Liver (tissue), 8 donors: ENCODE measurements at regions not wholly inside any gene's neighbourhood (a gene's known extent, or its start where the extent isn't known, plus 50 kb on each side); places are given as distances from the start of the nearest gene placed in this dataset.

Experiments
- DNase-seq: peaks from one replicate; pipeline ENCODE4 v3.0.0-alpha.2; 2017; ENCODE audit warnings: low spot score
- H3K27ac ChIP-seq, 2 donors: one replicate each; pipeline ENCODE4 v1.7.0; 2013; ENCODE audit warnings: inconsistent platforms in 2 of 2, low read length in 2 of 2, control low read depth in 1 of 2, low read depth in 1 of 2, mild to moderate bottlenecking in 1 of 2
- H3K27me3 ChIP-seq, 4 donors: one replicate each; pipeline versions ENCODE4 v1.6.1 to v1.7.0; 2013; ENCODE audit warnings: low read length in 3 of 4, inconsistent platforms in 1 of 4, mild to moderate bottlenecking in 1 of 4, moderate library complexity in 1 of 4; ENCODE audit not compliant: control insufficient read depth in 4 of 4, insufficient read depth in 4 of 4
- H3K36me3 ChIP-seq, 4 donors: one replicate each; pipeline versions ENCODE4 v1.6.1 to v1.7.0; 2013; ENCODE audit warnings: low read length in 3 of 4, mild to moderate bottlenecking in 3 of 4, low read depth in 1 of 4, moderate library complexity in 1 of 4; ENCODE audit not compliant: control insufficient read depth in 4 of 4, insufficient read depth in 3 of 4
- H3K4me1 ChIP-seq, 4 donors: one replicate each; pipeline versions ENCODE4 v1.6.1 to v1.7.0; 2013; ENCODE audit warnings: low read length in 3 of 4, mild to moderate bottlenecking in 3 of 4, moderate library complexity in 1 of 4; ENCODE audit not compliant: control insufficient read depth in 4 of 4, insufficient read depth in 4 of 4
- H3K4me3 ChIP-seq, 3 donors: one replicate each; pipeline versions ENCODE4 v1.6.1 to v1.7.0; 2013; ENCODE audit warnings: low read length in 3 of 3, control low read depth in 1 of 3, low read depth in 1 of 3, mild to moderate bottlenecking in 1 of 3
- H3K9ac ChIP-seq, 2 donors: one replicate each; pipeline ENCODE4 v1.7.0; 2013; ENCODE audit warnings: low read length in 2 of 2, mild to moderate bottlenecking in 2 of 2, moderate library complexity in 2 of 2, control low read depth in 1 of 2, low read depth in 1 of 2
- H3K9me3 ChIP-seq, 4 donors: one replicate each; pipeline versions ENCODE4 v1.6.1 to v1.7.0; 2013; ENCODE audit warnings: low read length in 3 of 4; ENCODE audit not compliant: control insufficient read depth in 4 of 4
- EGR1 ChIP-seq, 2 donors: IDR thresholded peaks; 2 replicates each; pipeline ENCODE4 v1.6.1; 2016 to 2018; ENCODE audit warnings: antibody characterized with exemption in 2 of 2, low read depth in 2 of 2
- FOXA1 ChIP-seq: IDR thresholded peaks from 2 replicates; pipeline ENCODE4 v1.6.1; 2016; ENCODE audit warnings: antibody characterized with exemption
- FOXA2 ChIP-seq: IDR thresholded peaks from 2 replicates; pipeline ENCODE4 v1.6.1; 2016; ENCODE audit warnings: antibody characterized with exemption
- GABPA ChIP-seq, 2 donors: IDR thresholded peaks in 1 of 2; conservative IDR thresholded peaks in 1 of 2; 2 replicates each; pipeline ENCODE4 v1.6.1; 2016; ENCODE audit warnings: antibody characterized with exemption in 2 of 2, mild to moderate bottlenecking in 1 of 2, moderate library complexity in 1 of 2
- HNF4A ChIP-seq, 2 donors: conservative IDR thresholded peaks; 2 replicates each; pipeline ENCODE4 v1.6.1; 2016; ENCODE audit warnings: antibody characterized with exemption in 2 of 2, mild to moderate bottlenecking in 2 of 2
- HNF4G ChIP-seq: IDR thresholded peaks from 2 replicates; pipeline ENCODE4 v1.6.1; 2016; ENCODE audit warnings: antibody characterized with exemption
- JUND ChIP-seq, 2 donors: IDR thresholded peaks; 2 replicates each; pipeline ENCODE4 v1.6.1; 2016; ENCODE audit warnings: antibody characterized with exemption in 2 of 2
- NR2F2 ChIP-seq: IDR thresholded peaks from 2 replicates; pipeline ENCODE4 v1.6.1; 2016; ENCODE audit warnings: antibody characterized with exemption
- RAD21 ChIP-seq, 2 donors: IDR thresholded peaks; 2 replicates each; pipeline ENCODE4 v1.6.1; 2016; ENCODE audit warnings: antibody characterized with exemption in 2 of 2, mild to moderate bottlenecking in 2 of 2
- RXRA ChIP-seq, 2 donors: IDR thresholded peaks; 2 replicates each; pipeline ENCODE4 v1.6.1; 2017 to 2018; ENCODE audit warnings: antibody characterized with exemption in 2 of 2, mild to moderate bottlenecking in 1 of 2
- SP1 ChIP-seq: IDR thresholded peaks from 2 replicates; pipeline ENCODE4 v1.6.1; 2018; ENCODE audit warnings: antibody characterized with exemption, mild to moderate bottlenecking
- TAF1 ChIP-seq: conservative IDR thresholded peaks from 2 replicates; pipeline ENCODE4 v1.6.1; 2016; ENCODE audit warnings: antibody characterized with exemption, mild to moderate bottlenecking
- YY1 ChIP-seq: IDR thresholded peaks from 2 replicates; pipeline ENCODE4 v1.6.1; 2016; ENCODE audit warnings: antibody characterized with exemption, mild to moderate bottlenecking
- WGBS: extraction: QIAGEN DNeasy Blood & Tissue Kit; methylation state at CpG from one replicate; pipeline ENCODE4 v1.1.7; 2013; 5-methylcytosine and 5-hydroxymethylcytosine counted together
- TF ChIP-seq, protein P1 (sequence below): IDR thresholded peaks from 2 replicates; pipeline ENCODE4 v1.6.1; 2016; ENCODE audit warnings: antibody characterized with exemption
- TF ChIP-seq, protein P2 (sequence below): IDR thresholded peaks from 2 replicates; pipeline ENCODE4 v1.6.1; 2016; ENCODE audit warnings: antibody characterized with exemption
- TF ChIP-seq, protein P3 (sequence below): IDR thresholded peaks from 2 replicates; pipeline ENCODE4 v1.6.1; 2016; ENCODE audit warnings: antibody characterized with exemption
- TF ChIP-seq, protein P4 (sequence below): IDR thresholded peaks from 2 replicates; pipeline ENCODE4 v1.6.1; 2016; ENCODE audit warnings: antibody characterized with exemption, mild to moderate bottlenecking
- TF ChIP-seq, protein P5 (sequence below): fragments of 150-350 bp; IDR thresholded peaks from 2 replicates; pipeline ENCODE4 v1.5.1; 2017; ENCODE audit warnings: improper control_type of control experiment, low read depth, low read length; ENCODE audit not compliant: missing input control
- donor health status: healthy.
- donor health status: healthy.
- donor health status: healthy.
- donor health status: healthy.
- donor health status: healthy.

DNA sequence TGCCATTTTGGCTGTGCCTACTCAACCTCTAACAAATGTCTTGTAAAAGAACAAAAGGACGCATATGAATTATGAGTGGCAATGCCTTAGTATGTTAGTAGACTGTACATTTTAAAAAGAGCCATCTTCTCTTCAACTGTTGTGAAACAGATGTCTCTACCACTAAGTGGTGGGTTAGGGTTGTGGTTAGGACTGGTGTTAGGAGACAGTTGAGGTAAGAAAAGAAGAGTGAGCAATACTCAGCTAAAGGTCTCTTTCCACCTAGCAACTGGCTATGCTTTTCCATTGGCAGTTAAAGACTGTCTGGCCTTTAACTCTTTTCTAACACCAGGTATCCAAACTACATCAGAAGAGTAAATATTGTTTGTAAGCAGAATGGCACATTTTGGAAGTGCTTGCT is 221.7 kb upstream of the TBC1D5 start:
- 67% methylated on average over 1 of the region's 1 CpG for WGBS
- no peak overlapping the region for H3K4me3 ChIP-seq

DNA sequence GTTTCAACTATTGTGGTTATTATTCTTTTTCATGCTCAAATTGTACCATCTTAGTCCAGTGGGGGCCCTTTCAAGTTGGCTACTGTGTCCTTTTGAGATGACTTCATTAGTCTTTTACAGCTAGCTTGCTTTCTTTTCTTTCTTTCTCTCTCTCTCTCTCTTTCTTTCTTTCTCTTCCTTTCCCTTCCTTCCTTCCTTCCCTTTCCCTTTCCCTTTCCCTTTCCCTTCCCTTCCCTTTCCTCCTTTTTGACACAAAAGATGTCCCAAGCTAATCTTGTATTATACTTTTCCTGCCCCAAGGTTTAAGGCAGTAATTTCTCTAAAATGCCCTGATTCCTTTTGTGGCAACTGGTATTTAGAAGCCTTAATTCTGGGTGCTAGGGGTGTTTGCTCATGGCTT is 213.0 kb upstream of the TBC1D5 start:
- no peak overlapping the region for H3K9ac ChIP-seq
- no peaks in the 10 kb centered on the region for H3K36me3 ChIP-seq
- H3K27ac ChIP-seq = no peak overlapping the region
- H3K4me3 ChIP-seq = no peak overlapping the region
- H3K27me3 ChIP-seq = no peaks in the 10 kb centered on the region
- DNase-seq = no peak
- no peaks in the 10 kb centered on the region for H3K4me1 ChIP-seq
- H3K9me3 ChIP-seq = no peaks in the 10 kb centered on the region
- TF ChIP-seq, protein P1, sequence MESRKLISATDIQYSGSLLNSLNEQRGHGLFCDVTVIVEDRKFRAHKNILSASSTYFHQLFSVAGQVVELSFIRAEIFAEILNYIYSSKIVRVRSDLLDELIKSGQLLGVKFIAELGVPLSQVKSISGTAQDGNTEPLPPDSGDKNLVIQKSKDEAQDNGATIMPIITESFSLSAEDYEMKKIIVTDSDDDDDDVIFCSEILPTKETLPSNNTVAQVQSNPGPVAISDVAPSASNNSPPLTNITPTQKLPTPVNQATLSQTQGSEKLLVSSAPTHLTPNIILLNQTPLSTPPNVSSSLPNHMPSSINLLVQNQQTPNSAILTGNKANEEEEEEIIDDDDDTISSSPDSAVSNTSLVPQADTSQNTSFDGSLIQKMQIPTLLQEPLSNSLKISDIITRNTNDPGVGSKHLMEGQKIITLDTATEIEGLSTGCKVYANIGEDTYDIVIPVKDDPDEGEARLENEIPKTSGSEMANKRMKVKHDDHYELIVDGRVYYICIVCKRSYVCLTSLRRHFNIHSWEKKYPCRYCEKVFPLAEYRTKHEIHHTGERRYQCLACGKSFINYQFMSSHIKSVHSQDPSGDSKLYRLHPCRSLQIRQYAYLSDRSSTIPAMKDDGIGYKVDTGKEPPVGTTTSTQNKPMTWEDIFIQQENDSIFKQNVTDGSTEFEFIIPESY = no peak
- no peak for TF ChIP-seq HNF4A (conservative IDR thresholded peaks at IDR 0.05)
- no peak for TF ChIP-seq HNF4G
- no peak for TF ChIP-seq TAF1
- TF ChIP-seq JUND (IDR thresholded peaks at IDR 0.05) = no peak
- no peak for TF ChIP-seq SP1
- TF ChIP-seq GABPA (IDR thresholded peaks at IDR 0.05 in 1 of 2, conservative IDR thresholded peaks at IDR 0.05 in 1 of 2) = no peak
- TF ChIP-seq, protein P2, sequence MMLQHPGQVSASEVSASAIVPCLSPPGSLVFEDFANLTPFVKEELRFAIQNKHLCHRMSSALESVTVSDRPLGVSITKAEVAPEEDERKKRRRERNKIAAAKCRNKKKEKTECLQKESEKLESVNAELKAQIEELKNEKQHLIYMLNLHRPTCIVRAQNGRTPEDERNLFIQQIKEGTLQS = no peak
- TF ChIP-seq, protein P3, sequence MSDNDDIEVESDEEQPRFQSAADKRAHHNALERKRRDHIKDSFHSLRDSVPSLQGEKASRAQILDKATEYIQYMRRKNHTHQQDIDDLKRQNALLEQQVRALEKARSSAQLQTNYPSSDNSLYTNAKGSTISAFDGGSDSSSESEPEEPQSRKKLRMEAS = no peak
- TF ChIP-seq NR2F2 = no peak
- TF ChIP-seq YY1 = no peak

More for the DNA sequence above, 221.7 kb upstream of the TBC1D5 start:
- H3K9ac ChIP-seq = no peak overlapping the region
- H3K27me3 ChIP-seq = peaks cover 0 to 4% (median 0%) of the 10 kb centered on the region in 4 donors
- H3K9me3 ChIP-seq = peaks cover 0 to 1% (median 0%) of the 10 kb centered on the region in 4 donors
- no peak for TF ChIP-seq GABPA (IDR thresholded peaks at IDR 0.05 in 1 of 2, conservative IDR thresholded peaks at IDR 0.05 in 1 of 2)
- TF ChIP-seq HNF4G = no peak
- TF ChIP-seq RAD21 (IDR thresholded peaks at IDR 0.05) = no peak
- TF ChIP-seq, protein P3 = no peak
- TF ChIP-seq HNF4A (conservative IDR thresholded peaks at IDR 0.05) = no peak
- TF ChIP-seq FOXA2 = no peak
- no peak for TF ChIP-seq FOXA1
- TF ChIP-seq TAF1 = no peak
- TF ChIP-seq EGR1 (IDR thresholded peaks at IDR 0.05; ENCODE audit: low read depth in 2 of 2) = no peak
- TF ChIP-seq, protein P2 = no peak
- TF ChIP-seq, protein P4, sequence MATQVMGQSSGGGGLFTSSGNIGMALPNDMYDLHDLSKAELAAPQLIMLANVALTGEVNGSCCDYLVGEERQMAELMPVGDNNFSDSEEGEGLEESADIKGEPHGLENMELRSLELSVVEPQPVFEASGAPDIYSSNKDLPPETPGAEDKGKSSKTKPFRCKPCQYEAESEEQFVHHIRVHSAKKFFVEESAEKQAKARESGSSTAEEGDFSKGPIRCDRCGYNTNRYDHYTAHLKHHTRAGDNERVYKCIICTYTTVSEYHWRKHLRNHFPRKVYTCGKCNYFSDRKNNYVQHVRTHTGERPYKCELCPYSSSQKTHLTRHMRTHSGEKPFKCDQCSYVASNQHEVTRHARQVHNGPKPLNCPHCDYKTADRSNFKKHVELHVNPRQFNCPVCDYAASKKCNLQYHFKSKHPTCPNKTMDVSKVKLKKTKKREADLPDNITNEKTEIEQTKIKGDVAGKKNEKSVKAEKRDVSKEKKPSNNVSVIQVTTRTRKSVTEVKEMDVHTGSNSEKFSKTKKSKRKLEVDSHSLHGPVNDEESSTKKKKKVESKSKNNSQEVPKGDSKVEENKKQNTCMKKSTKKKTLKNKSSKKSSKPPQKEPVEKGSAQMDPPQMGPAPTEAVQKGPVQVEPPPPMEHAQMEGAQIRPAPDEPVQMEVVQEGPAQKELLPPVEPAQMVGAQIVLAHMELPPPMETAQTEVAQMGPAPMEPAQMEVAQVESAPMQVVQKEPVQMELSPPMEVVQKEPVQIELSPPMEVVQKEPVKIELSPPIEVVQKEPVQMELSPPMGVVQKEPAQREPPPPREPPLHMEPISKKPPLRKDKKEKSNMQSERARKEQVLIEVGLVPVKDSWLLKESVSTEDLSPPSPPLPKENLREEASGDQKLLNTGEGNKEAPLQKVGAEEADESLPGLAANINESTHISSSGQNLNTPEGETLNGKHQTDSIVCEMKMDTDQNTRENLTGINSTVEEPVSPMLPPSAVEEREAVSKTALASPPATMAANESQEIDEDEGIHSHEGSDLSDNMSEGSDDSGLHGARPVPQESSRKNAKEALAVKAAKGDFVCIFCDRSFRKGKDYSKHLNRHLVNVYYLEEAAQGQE = no peak
- TF ChIP-seq SP1 = no peak
- TF ChIP-seq, protein P1 = no peak
- TF ChIP-seq, protein P5, sequence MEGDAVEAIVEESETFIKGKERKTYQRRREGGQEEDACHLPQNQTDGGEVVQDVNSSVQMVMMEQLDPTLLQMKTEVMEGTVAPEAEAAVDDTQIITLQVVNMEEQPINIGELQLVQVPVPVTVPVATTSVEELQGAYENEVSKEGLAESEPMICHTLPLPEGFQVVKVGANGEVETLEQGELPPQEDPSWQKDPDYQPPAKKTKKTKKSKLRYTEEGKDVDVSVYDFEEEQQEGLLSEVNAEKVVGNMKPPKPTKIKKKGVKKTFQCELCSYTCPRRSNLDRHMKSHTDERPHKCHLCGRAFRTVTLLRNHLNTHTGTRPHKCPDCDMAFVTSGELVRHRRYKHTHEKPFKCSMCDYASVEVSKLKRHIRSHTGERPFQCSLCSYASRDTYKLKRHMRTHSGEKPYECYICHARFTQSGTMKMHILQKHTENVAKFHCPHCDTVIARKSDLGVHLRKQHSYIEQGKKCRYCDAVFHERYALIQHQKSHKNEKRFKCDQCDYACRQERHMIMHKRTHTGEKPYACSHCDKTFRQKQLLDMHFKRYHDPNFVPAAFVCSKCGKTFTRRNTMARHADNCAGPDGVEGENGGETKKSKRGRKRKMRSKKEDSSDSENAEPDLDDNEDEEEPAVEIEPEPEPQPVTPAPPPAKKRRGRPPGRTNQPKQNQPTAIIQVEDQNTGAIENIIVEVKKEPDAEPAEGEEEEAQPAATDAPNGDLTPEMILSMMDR = no peak
- TF ChIP-seq RXRA (IDR thresholded peaks at IDR 0.05) = no peak
- no peaks in the 10 kb centered on the region for H3K36me3 ChIP-seq
- no peak for DNase-seq
- no peak overlapping the region for H3K27ac ChIP-seq
- H3K4me1 ChIP-seq = no peaks in the 10 kb centered on the region
